Activated CD8-positive, alpha-beta T cell treated with anti-CD3 and anti-CD28 coated beads, Interleukin-2, amount 10 ng/mL, durations not matched to agents 7 days and 5 days (primary cell): ENCODE measurements at regions not wholly inside any gene's neighbourhood (a gene's known extent, or its start where the extent isn't known, plus 50 kb on each side); places are given as distances from the start of the nearest gene placed in this dataset.

ENCODE experiments used
- ATAC-seq: fragments of 150-1000 bp; cut with Tn5 transposase; one replicate; pipeline ENCODE4 v1.10.0; 2021; ENCODE audit warnings: moderate library complexity
- CTCF ChIA-PET: fragments of 350-600 bp; sonication (Branson Sonifier 250); formaldehyde crosslinking; loops from one replicate; lab custom pipeline; 2021; ENCODE audit warnings: antibody characterized with exemption; lab: Charles Lee
- POLR2A ChIA-PET: fragments of 350-600 bp; sonication (Branson Sonifier 250); formaldehyde crosslinking; loops from one replicate; lab custom pipeline; 2021; ENCODE audit warnings: antibody characterized with exemption; lab: Charles Lee
- DNase-seq: peaks from one replicate; pipeline ENCODE4 v3.0.0-alpha.2; 2020
- H3K27ac Mint-ChIP-seq: one replicate; pipeline ENCODE4 v1.8.0; 2021; ENCODE audit warnings: mild to moderate bottlenecking, mixed read lengths
- H3K27me3 Mint-ChIP-seq: one replicate; pipeline ENCODE4 v1.8.0; 2021; ENCODE audit warnings: low read depth, mixed read lengths
- H3K36me3 Mint-ChIP-seq: one replicate; pipeline ENCODE4 v1.8.0; 2021; ENCODE audit warnings: low read depth, mixed read lengths
- H3K4me1 Mint-ChIP-seq: one replicate; pipeline ENCODE4 v1.8.0; 2021; ENCODE audit warnings: low read depth, mixed read lengths
- H3K4me3 Mint-ChIP-seq: one replicate; pipeline ENCODE4 v1.8.0; 2021; ENCODE audit warnings: mild to moderate bottlenecking, mixed read lengths
- H3K9me3 Mint-ChIP-seq: one replicate; pipeline ENCODE4 v1.8.0; 2022; ENCODE audit warnings: mixed read lengths; ENCODE audit not compliant: insufficient read depth

DNA sequence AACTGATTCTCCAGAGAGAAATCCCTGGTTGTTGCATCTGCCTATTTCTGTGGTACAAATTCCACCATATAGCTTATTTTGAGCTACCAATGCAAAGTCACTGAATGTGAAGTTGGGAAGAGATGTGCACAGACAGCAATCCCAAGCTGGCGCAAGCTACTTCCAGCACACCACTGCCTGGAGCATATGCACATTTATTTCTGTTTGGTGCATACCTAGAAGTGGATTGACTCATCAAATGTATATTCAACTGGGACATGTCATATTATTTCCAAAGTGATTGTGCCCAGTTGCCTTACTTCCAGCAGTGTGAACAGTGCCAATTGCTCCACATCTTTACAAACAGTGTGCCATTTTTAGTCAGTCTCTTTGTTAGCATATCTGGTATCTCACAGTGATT is 58.2 kb upstream of the PLD5 start:
- Mint-ChIP-seq H3K9me3 (no peaks in the 10 kb centered on the region), H3K4me1 (no peaks in the 10 kb centered on the region), H3K36me3 (no peaks in the 10 kb centered on the region), H3K4me3 (no peak overlapping the region), H3K27me3 (no peaks in the 10 kb centered on the region), H3K27ac (no peak overlapping the region)
- no peak for DNase-seq
- ChIA-PET POLR2A (no interaction called here), CTCF (no interaction called here)
- no peak for ATAC-seq

DNA sequence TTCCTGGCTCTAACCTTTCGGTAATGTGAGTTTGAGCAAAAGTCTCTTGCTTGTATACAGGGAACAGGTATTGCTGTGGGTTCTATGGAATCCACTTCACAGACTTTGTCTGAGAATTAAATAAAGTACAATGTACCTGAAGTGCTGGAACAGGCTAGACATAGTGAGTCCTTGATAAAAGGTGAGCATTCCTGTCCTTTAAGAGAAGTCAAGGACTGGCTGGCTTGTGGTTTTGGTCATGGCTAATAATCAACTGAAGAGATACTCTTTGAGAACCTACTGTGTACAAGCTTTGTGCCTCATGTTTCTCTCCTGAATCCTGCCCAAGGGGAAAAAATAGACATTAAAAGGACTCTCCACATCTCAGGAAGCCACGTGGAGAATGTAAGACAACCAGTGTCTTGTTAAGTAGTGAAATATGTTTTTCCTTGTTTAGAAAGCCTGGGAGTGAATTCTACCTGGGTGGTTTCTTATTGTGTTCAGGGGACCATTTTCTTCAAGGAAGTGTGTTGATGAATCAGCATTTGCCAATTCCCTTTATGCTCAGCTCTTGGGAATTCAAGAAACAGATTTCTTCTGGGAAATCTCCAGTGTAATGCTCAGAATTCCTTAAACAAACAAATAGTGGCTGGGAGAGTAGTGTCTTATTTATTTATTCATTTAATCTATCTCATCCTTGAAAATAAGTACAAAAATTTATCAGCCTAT is 55.2 kb upstream of the PLD5 start:
- Mint-ChIP-seq H3K4me1 (no peaks in the 10 kb centered on the region), H3K9me3 (no peaks in the 10 kb centered on the region), H3K36me3 (no peaks in the 10 kb centered on the region), H3K4me3 (no peak overlapping the region), H3K27me3 (no peaks in the 10 kb centered on the region), H3K27ac (no peak overlapping the region)
- ChIA-PET POLR2A (no interaction called here), CTCF (no interaction called here)
- no peak for DNase-seq
- ATAC-seq: no peak
